Right lobe of liver (tissue), 4 donors: ENCODE measurements at regions not wholly inside any gene's neighbourhood (a gene's known extent, or its start where the extent isn't known, plus 50 kb on each side); places are given as distances from the start of the nearest gene placed in this dataset.

Experiments used
- POLR2A ChIP-seq: fragments of 450-650 bp; IDR thresholded peaks from one replicate; pipeline ENCODE4 v1.6.1; 2017; ENCODE audit warnings: antibody characterized with exemption, mild to moderate bottlenecking
- TF ChIP-seq, protein P1 (sequence below), 4 donors: fragments of 200-600 bp in 3 of 4; fragments of 450-650 bp in 1 of 4; IDR thresholded peaks; one replicate each; pipeline versions ENCODE4 v1.5.1 to v1.8.0; 2016 to 2022; ENCODE audit warnings: antibody characterized with exemption in 4 of 4, mild to moderate bottlenecking in 2 of 4
- donor health status: DM: no; HTN: no; CAD: no.
- donor health status: DM: no; HTN: no; CAD: no.
- donor health status: DM: no; HTN: yes; CAD: no.

DNA sequence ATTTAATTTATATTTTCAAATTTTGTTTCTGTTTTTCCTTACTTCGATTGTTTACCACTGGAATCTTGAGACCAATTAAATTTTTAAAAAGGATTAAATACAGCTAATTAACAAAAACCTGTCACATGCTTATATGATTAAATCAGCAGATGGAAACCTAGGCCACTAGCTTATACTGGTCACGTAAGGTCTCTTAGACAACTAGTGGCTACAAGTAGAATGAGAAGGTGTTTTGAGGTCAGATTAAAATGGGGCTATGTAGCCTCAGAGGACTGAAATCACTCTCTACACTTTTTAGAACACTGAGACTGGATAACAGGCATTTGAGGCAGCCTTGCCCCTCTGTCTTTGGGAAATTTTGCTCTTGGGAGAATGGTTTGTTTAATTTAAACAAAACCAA, 246.5 kb upstream of the ONECUT1 start:
- no peak for TF ChIP-seq POLR2A
- TF ChIP-seq, protein P1, sequence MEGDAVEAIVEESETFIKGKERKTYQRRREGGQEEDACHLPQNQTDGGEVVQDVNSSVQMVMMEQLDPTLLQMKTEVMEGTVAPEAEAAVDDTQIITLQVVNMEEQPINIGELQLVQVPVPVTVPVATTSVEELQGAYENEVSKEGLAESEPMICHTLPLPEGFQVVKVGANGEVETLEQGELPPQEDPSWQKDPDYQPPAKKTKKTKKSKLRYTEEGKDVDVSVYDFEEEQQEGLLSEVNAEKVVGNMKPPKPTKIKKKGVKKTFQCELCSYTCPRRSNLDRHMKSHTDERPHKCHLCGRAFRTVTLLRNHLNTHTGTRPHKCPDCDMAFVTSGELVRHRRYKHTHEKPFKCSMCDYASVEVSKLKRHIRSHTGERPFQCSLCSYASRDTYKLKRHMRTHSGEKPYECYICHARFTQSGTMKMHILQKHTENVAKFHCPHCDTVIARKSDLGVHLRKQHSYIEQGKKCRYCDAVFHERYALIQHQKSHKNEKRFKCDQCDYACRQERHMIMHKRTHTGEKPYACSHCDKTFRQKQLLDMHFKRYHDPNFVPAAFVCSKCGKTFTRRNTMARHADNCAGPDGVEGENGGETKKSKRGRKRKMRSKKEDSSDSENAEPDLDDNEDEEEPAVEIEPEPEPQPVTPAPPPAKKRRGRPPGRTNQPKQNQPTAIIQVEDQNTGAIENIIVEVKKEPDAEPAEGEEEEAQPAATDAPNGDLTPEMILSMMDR (IDR thresholded peaks at IDR 0.05): no peak
